ENCODE measurements at regions not wholly inside any gene's neighbourhood (a gene's known extent, or its start where the extent isn't known, plus 50 kb on each side); places are given as distances from the start of the nearest gene placed in this dataset.

- H3K79me2 ChIP-seq (ENCODE audit: insufficient read depth, low read length) = no peaks in the 10 kb centered on the region
- Mint-ChIP-seq H3K9me3 (peaks cover 0 to 5% (median 0%) of the 10 kb centered on the region in 7 donors), H3K27me3 (ENCODE audit: low read depth in 3 of 3) (peaks cover 3 to 4% (median 4%) of the 10 kb centered on the region in 3 donors), H3K27ac (no peak overlapping the region), H3K4me1 (peaks cover 4% of the 10 kb centered on the region), H3K36me3 (no peaks in the 10 kb centered on the region), H3K4me3 (no peak overlapping the region)
- no peak overlapping the region for H3K27ac ChIP-seq (ENCODE audit: low read depth in 1 of 2, low read length in 2 of 2)
- no peaks in the 10 kb centered on the region for H3K4me1 ChIP-seq (ENCODE audit: control insufficient read depth in 1 of 2, insufficient read depth in 2 of 2, low read length in 2 of 2)
- H3K4me3 ChIP-seq (replicated peaks in 1 of 3; ENCODE audit: low read depth in 2 of 3, low read length in 3 of 3) = no peak overlapping the region
- no peaks in the 10 kb centered on the region for H3K27me3 ChIP-seq (ENCODE audit: control insufficient read depth in 2 of 2, insufficient read depth in 2 of 2, low read length in 2 of 2)
- intact Hi-C loops (cut with micrococcal nuclease) = no loop called here
- no peaks in the 10 kb centered on the region for H3K36me3 ChIP-seq (replicated peaks in 1 of 2; ENCODE audit: control insufficient read depth in 1 of 2, insufficient read depth in 2 of 2, low read length in 2 of 2)
- no peak overlapping the region for H3K9ac ChIP-seq (ENCODE audit: insufficient read depth, low read length, poor library complexity, severe bottlenecking)
- H2AFZ ChIP-seq (ENCODE audit: insufficient read depth, low read depth, low read length, poor library complexity, severe bottlenecking) = no peak overlapping the region
- H4K20me1 ChIP-seq (ENCODE audit: insufficient read depth, low read length) = no peaks in the 10 kb centered on the region
- H3K4me2 ChIP-seq (replicated peaks; ENCODE audit: extremely low read depth, low read length, poor library complexity, severe bottlenecking) = no peak overlapping the region
- DNase-seq = no peak
- no peak for TF ChIP-seq CTCF (IDR thresholded peaks at IDR 0.05)
- no peaks in the 10 kb centered on the region for H3K9me3 ChIP-seq (replicated peaks in 1 of 2; ENCODE audit: control insufficient read depth in 1 of 2, insufficient read depth in 1 of 2, low read length in 2 of 2)
These were observed 160.7 kb downstream of the PTPN20 start for GRCh38 chr10:47071891-47072290.

DNA sequence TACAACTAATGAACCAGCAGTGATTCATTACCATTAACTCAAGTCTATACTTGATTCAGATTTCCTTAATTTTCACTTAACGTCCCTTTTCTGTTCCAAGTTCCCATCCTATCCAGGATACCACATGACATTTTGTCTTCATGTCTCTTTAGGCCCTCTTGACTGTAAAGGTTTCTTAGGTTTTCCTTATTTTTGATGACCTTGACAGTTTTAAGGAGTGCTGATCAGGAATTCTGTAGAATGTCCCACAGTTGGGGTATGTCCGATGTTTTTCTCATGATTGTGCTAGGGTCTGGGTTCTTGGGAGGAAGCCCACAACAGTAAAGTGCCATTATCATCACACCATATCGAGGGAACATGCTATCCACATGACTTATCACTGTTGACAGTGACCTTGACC lies 162.7 kb downstream of the PTPN20 start:
- no peak for DNase-seq
- H3K9ac ChIP-seq (ENCODE audit: insufficient read depth, low read length, poor library complexity, severe bottlenecking) = no peak overlapping the region
- intact Hi-C loops (cut with micrococcal nuclease) = no loop called here

More for the DNA sequence above, 162.7 kb downstream of the PTPN20 start:
- H3K9me3 ChIP-seq (replicated peaks in 1 of 2; ENCODE audit: control insufficient read depth in 1 of 2, insufficient read depth in 1 of 2, low read length in 2 of 2) = no peaks in the 10 kb centered on the region
- Mint-ChIP-seq H3K27ac (no peak overlapping the region), H3K4me1 (peaks cover 7% of the 10 kb centered on the region), H3K9me3 (peaks cover 0 to 11% (median 0%) of the 10 kb centered on the region in 7 donors), H3K36me3 (no peaks in the 10 kb centered on the region), H3K27me3 (ENCODE audit: low read depth in 3 of 3) (peaks cover 3 to 7% (median 5%) of the 10 kb centered on the region in 3 donors), H3K4me3 (no peak overlapping the region)
- H3K4me1 ChIP-seq (ENCODE audit: control insufficient read depth in 1 of 2, insufficient read depth in 2 of 2, low read length in 2 of 2) = no peaks in the 10 kb centered on the region
- 100% methylated on average over 1 of the region's 3 CpGs for WGBS (ENCODE audit: insufficient coverage)
- no peaks in the 10 kb centered on the region for H4K20me1 ChIP-seq (ENCODE audit: insufficient read depth, low read length)
- no peaks in the 10 kb centered on the region for H3K36me3 ChIP-seq (replicated peaks in 1 of 2; ENCODE audit: control insufficient read depth in 1 of 2, insufficient read depth in 2 of 2, low read length in 2 of 2)
- no peak overlapping the region for H2AFZ ChIP-seq (ENCODE audit: insufficient read depth, low read depth, low read length, poor library complexity, severe bottlenecking)
- H3K79me2 ChIP-seq (ENCODE audit: insufficient read depth, low read length) = no peaks in the 10 kb centered on the region
- H3K27me3 ChIP-seq (ENCODE audit: control insufficient read depth in 2 of 2, insufficient read depth in 2 of 2, low read length in 2 of 2) = no peaks in the 10 kb centered on the region
- no peak overlapping the region for H3K27ac ChIP-seq (ENCODE audit: low read depth in 1 of 2, low read length in 2 of 2)
- H3K4me2 ChIP-seq (replicated peaks; ENCODE audit: extremely low read depth, low read length, poor library complexity, severe bottlenecking) = no peak overlapping the region
- TF ChIP-seq CTCF (IDR thresholded peaks at IDR 0.05) = no peak
- H3K4me3 ChIP-seq (replicated peaks in 1 of 3; ENCODE audit: low read depth in 2 of 3, low read length in 3 of 3) = no peak overlapping the region
